Activated T-cell treated with anti-CD3 and anti-CD28 coated beads, Interleukin-2, amount 50 U/mL, for 24 hours (primary cell): ENCODE measurements at regions not wholly inside any gene's neighbourhood (a gene's known extent, or its start where the extent isn't known, plus 50 kb on each side); places are given as distances from the start of the nearest gene placed in this dataset.

Source experiments
- DNase-seq: peaks from one replicate; pipeline ENCODE4 v3.0.0-alpha.2; 2020
- H3K27ac Mint-ChIP-seq: 2 replicates; pipeline ENCODE4 v1.8.0; 2020; ENCODE audit warnings: mild to moderate bottlenecking, mixed read lengths
- H3K27me3 Mint-ChIP-seq: 2 replicates; pipeline ENCODE4 v1.8.0; 2020; ENCODE audit warnings: mixed read lengths
- H3K36me3 Mint-ChIP-seq: 2 replicates; pipeline ENCODE4 v1.8.0; 2020; ENCODE audit warnings: low read depth, mixed read lengths
- H3K4me1 Mint-ChIP-seq: 2 replicates; pipeline ENCODE4 v1.8.0; 2020; ENCODE audit warnings: low read depth, mixed read lengths
- H3K4me3 Mint-ChIP-seq: 2 replicates; pipeline ENCODE4 v1.8.0; 2020; ENCODE audit warnings: mild to moderate bottlenecking, moderate library complexity, mixed read lengths
- H3K9me3 Mint-ChIP-seq: 2 replicates; pipeline ENCODE4 v1.8.0; 2020; ENCODE audit warnings: mixed read lengths

DNA sequence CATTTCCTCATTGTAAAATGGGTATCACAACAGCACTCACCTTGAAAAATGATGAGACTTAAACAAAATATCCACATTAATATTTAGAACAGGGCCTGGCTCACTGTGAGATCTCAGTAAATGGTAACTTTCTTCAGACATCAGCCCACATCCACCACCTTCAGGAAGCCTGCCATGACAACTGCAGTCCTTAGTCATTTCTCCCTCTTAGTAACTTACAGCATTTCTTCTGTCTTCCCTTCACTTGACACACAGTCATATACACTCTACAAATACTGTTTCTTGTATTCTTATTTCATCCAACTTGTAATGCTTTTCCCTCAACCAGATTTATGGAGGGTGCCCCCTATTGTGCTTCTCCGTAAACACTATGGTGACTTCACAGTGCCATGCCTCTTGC is 263.0 kb downstream of the ZNF516 start:
- Mint-ChIP-seq H3K4me1 (no peaks in the 10 kb centered on the region), H3K27me3 (peaks cover 25% of the 10 kb centered on the region), H3K9me3 (peaks cover under 1% of the 10 kb centered on the region), H3K4me3 (no peak overlapping the region), H3K27ac (no peak overlapping the region), H3K36me3 (no peaks in the 10 kb centered on the region)
- no peak for DNase-seq

DNA sequence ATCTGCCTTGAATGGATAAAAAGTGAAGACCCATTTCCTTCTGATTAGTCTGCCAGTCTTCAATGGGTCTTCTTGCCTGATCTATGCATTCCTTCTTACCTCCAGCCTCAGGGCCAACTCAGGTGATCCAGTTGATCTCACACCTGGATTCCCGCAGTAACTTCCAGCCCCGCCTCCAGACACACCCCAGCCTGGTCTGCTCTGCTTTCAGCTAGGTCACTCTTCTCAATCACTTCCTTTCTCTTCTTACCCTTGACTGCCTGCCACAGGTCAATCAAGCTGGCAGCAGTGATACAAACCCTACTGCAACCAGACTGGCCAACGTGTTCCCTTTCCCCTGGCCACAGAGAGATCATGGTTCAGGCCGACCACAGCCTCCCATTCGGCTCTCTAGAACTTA is 263.6 kb downstream of the ZNF516 start:
- no peaks in the 10 kb centered on the region for H3K4me1 Mint-ChIP-seq
- DNase-seq, result no peak
- H3K36me3 Mint-ChIP-seq, result no peaks in the 10 kb centered on the region
- peaks cover 25% of the 10 kb centered on the region for H3K27me3 Mint-ChIP-seq
- H3K9me3 Mint-ChIP-seq, result no peaks in the 10 kb centered on the region
- no peak overlapping the region for H3K4me3 Mint-ChIP-seq
- no peak overlapping the region for H3K27ac Mint-ChIP-seq

DNA sequence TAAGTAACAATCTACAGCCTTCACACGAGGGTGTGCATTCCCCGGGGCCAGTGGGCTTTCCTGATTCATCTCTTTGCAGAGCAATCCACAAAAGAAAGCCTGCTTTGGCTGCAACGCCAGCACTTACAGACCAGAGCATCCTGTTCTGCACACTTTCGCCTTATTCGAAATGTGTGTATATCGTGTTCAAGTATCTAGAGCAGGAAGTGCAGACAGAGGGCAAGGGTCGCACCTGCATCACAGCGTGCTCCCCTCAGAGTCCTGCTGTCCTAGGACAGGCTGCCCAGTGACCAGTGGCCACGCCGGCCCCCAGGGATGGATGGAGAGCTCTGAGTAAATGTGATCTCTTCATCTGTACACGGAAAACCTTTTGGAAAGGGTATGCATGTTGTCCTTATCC is 264.3 kb downstream of the ZNF516 start:
- Mint-ChIP-seq H3K4me3 (no peak overlapping the region), H3K27ac (no peak overlapping the region), H3K4me1 (no peaks in the 10 kb centered on the region), H3K9me3 (no peaks in the 10 kb centered on the region), H3K36me3 (no peaks in the 10 kb centered on the region), H3K27me3 (peaks cover 24% of the 10 kb centered on the region)
- no peak for DNase-seq

DNA sequence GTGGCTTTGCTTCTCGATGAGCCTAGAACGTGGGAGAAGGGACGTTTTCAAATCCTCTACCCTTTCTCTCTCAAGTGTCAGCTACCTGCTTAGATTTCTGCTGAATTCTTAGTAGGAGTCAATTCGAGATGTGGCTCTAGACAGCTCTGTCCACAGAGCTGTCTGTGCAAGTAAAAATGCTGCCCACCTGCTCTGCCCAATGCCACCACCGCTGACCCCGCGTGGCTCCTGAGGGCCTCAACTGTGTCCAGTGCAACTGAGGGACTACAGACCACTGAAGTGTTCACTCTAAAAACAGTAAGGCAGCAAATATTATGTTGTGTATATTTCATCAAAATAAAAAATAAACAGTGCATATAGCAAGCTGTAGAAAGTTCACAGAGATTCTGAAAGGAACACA is 266.3 kb downstream of the ZNF516 start:
- peaks cover 7% of the 10 kb centered on the region for H3K27me3 Mint-ChIP-seq
- H3K9me3 Mint-ChIP-seq, result no peaks in the 10 kb centered on the region

GRCh38 chr18:76227759-76228158 is 267.3 kb downstream of the ZNF516 start:
- no peaks in the 10 kb centered on the region for H3K4me1 Mint-ChIP-seq
- no peak overlapping the region for H3K27ac Mint-ChIP-seq
- no peak for DNase-seq

More for the DNA sequence above, 266.3 kb downstream of the ZNF516 start:
- no peaks in the 10 kb centered on the region for H3K4me1 Mint-ChIP-seq
- DNase-seq, result no peak
- H3K36me3 Mint-ChIP-seq, result no peaks in the 10 kb centered on the region
- no peak overlapping the region for H3K4me3 Mint-ChIP-seq
- H3K27ac Mint-ChIP-seq, result no peak overlapping the region

GRCh38 chr18:76223403-76223802 is 271.6 kb downstream of the ZNF516 start:
- no peak overlapping the region for H3K4me3 Mint-ChIP-seq
- no peak for DNase-seq
- peaks cover 10% of the 10 kb centered on the region for H3K27me3 Mint-ChIP-seq
- no peaks in the 10 kb centered on the region for H3K9me3 Mint-ChIP-seq
- H3K27ac Mint-ChIP-seq, result no peak overlapping the region
- no peaks in the 10 kb centered on the region for H3K36me3 Mint-ChIP-seq
- no peaks in the 10 kb centered on the region for H3K4me1 Mint-ChIP-seq

More at GRCh38 chr18:76227759-76228158, 267.3 kb downstream of the ZNF516 start:
- no peaks in the 10 kb centered on the region for H3K27me3 Mint-ChIP-seq
- H3K36me3 Mint-ChIP-seq, result no peaks in the 10 kb centered on the region
- no peaks in the 10 kb centered on the region for H3K9me3 Mint-ChIP-seq
- no peak overlapping the region for H3K4me3 Mint-ChIP-seq

GRCh38 chr18:76219023-76219422 is 276.0 kb downstream of the ZNF516 start:
- no peak for DNase-seq
- Mint-ChIP-seq H3K27ac (no peak overlapping the region), H3K4me1 (peaks cover 3% of the 10 kb centered on the region), H3K27me3 (peaks cover 10% of the 10 kb centered on the region), H3K4me3 (no peak overlapping the region), H3K9me3 (no peaks in the 10 kb centered on the region), H3K36me3 (no peaks in the 10 kb centered on the region)

- Mint-ChIP-seq H3K36me3 (no peaks in the 10 kb centered on the region), H3K27ac (no peak overlapping the region), H3K4me1 (peaks cover 15% of the 10 kb centered on the region), H3K4me3 (no peak overlapping the region), H3K27me3 (peaks cover 20% of the 10 kb centered on the region), H3K9me3 (no peaks in the 10 kb centered on the region)
- DNase-seq, result no peak
Measured at GRCh38 chr18:76216096-76216495, 278.9 kb downstream of the ZNF516 start.

- no peak overlapping the region for H3K27ac Mint-ChIP-seq
Measured at GRCh38 chr18:76213991-76214390, 281.1 kb downstream of the ZNF516 start.

DNA sequence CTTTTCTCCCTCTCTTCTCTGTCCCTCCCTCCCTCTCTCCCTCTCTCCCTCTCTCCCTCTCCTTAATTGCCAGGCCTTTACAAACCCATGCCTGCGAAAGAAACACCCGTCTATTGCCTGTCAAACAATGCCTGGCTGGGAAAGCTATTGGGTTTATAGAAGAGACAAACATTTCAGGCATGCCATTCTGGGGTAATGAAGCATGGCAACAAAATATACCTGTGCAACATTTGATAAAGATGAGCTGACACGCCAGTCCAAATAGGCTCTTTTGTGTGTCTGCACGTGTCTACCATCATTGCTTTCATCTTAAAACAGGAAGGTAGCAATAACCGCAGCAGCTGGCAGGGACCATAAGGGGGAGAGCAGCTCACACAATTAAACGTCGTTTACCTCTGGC is 282.1 kb downstream of the ZNF516 start:
- Mint-ChIP-seq H3K36me3 (no peaks in the 10 kb centered on the region), H3K4me1 (peaks cover 32% of the 10 kb centered on the region), H3K27me3 (peaks cover 20% of the 10 kb centered on the region), H3K9me3 (no peaks in the 10 kb centered on the region), H3K27ac (no peak overlapping the region), H3K4me3 (no peak overlapping the region)
- DNase-seq, result no peak

More at GRCh38 chr18:76213991-76214390, 281.1 kb downstream of the ZNF516 start:
- Mint-ChIP-seq H3K36me3 (no peaks in the 10 kb centered on the region), H3K4me1 (peaks cover 25% of the 10 kb centered on the region), H3K9me3 (no peaks in the 10 kb centered on the region), H3K4me3 (no peak overlapping the region), H3K27me3 (peaks cover 20% of the 10 kb centered on the region)
- DNase-seq, result no peak

- no peak for DNase-seq
- H3K4me3 Mint-ChIP-seq, result no peak overlapping the region
- peaks cover 32% of the 10 kb centered on the region for H3K4me1 Mint-ChIP-seq
- no peak overlapping the region for H3K27ac Mint-ChIP-seq
- no peaks in the 10 kb centered on the region for H3K36me3 Mint-ChIP-seq
- H3K9me3 Mint-ChIP-seq, result no peaks in the 10 kb centered on the region
- H3K27me3 Mint-ChIP-seq, result peaks cover 33% of the 10 kb centered on the region
Measured at GRCh38 chr18:76209597-76209996, 285.4 kb downstream of the ZNF516 start.

GRCh38 chr18:76208678-76209306 is 286.2 kb downstream of the ZNF516 start:
- Mint-ChIP-seq H3K9me3 (no peaks in the 10 kb centered on the region), H3K4me3 (peak overlapping the region; percentile 13), H3K27ac (peak overlapping the region; percentile 67), H3K4me1 (peaks cover 27% of the 10 kb centered on the region), H3K36me3 (no peaks in the 10 kb centered on the region), H3K27me3 (peaks cover 41% of the 10 kb centered on the region)
- no peak for DNase-seq

GRCh38 chr18:76205906-76206305 is 289.1 kb downstream of the ZNF516 start:
- no peaks in the 10 kb centered on the region for H3K9me3 Mint-ChIP-seq
- no peak overlapping the region for H3K27ac Mint-ChIP-seq
- DNase-seq, result no peak
- peaks cover 18% of the 10 kb centered on the region for H3K4me1 Mint-ChIP-seq
- peaks cover 34% of the 10 kb centered on the region for H3K27me3 Mint-ChIP-seq
- no peaks in the 10 kb centered on the region for H3K36me3 Mint-ChIP-seq
- no peak overlapping the region for H3K4me3 Mint-ChIP-seq

DNA sequence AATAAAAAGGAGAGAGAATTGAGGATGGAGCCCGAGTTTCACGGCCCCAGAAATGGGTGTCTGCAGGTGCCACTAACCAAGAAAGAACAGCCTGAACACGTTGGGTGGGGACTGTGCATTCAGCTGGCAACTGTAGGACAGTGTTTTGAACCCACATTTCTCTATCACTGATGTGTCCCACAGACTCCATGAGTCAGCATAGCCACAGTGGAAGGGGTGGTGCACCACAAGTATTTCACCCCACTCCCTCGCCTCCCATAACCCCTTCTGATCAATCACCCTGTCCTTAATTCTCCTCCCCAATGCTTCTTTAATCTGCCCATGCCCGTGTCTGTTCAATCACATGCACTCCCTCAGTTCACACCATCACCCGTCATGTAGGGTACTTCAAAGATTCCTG is 291.5 kb downstream of the ZNF516 start:
- no peaks in the 10 kb centered on the region for H3K9me3 Mint-ChIP-seq

GRCh38 chr18:76202322-76202721 is 292.7 kb downstream of the ZNF516 start:
- H3K27ac Mint-ChIP-seq, result no peak overlapping the region
- H3K27me3 Mint-ChIP-seq, result peaks cover 32% of the 10 kb centered on the region
- no peak for DNase-seq
- no peaks in the 10 kb centered on the region for H3K9me3 Mint-ChIP-seq
- H3K4me3 Mint-ChIP-seq, result no peak overlapping the region
- H3K36me3 Mint-ChIP-seq, result no peaks in the 10 kb centered on the region
- no peaks in the 10 kb centered on the region for H3K4me1 Mint-ChIP-seq

More for the DNA sequence above, 291.5 kb downstream of the ZNF516 start:
- H3K4me3 Mint-ChIP-seq, result no peak overlapping the region
- H3K27ac Mint-ChIP-seq, result no peak overlapping the region
- peaks cover 4% of the 10 kb centered on the region for H3K4me1 Mint-ChIP-seq
- H3K27me3 Mint-ChIP-seq, result peaks cover 32% of the 10 kb centered on the region
- no peak for DNase-seq
- H3K36me3 Mint-ChIP-seq, result no peaks in the 10 kb centered on the region

GRCh38 chr18:76195601-76196000 is 299.4 kb downstream of the ZNF516 start:
- H3K9me3 Mint-ChIP-seq, result peaks cover 4% of the 10 kb centered on the region
- H3K4me3 Mint-ChIP-seq, result no peak overlapping the region
- no peak for DNase-seq
- H3K4me1 Mint-ChIP-seq, result no peaks in the 10 kb centered on the region
- H3K27me3 Mint-ChIP-seq, result peaks cover 20% of the 10 kb centered on the region
- H3K27ac Mint-ChIP-seq, result no peak overlapping the region
- no peaks in the 10 kb centered on the region for H3K36me3 Mint-ChIP-seq
